HEK293 (cell line): ENCODE measurements at regions not wholly inside any gene's neighbourhood (a gene's known extent, or its start where the extent isn't known, plus 50 kb on each side); places are given as distances from the start of the nearest gene placed in this dataset.

ENCODE experiments used
- CTCF ChIA-PET: fragments of 350-600 bp; formaldehyde crosslinking; extraction: SDS; loops from one replicate; lab custom pipeline; 2021; ENCODE audit warnings: antibody characterized with exemption; lab: Yijun Ruan, JAX
- POLR2A ChIA-PET: fragments of 300-600 bp; formaldehyde crosslinking; extraction: SDS; loops from one replicate; lab custom pipeline; 2020; ENCODE audit warnings: antibody characterized with exemption, inconsistent platforms; lab: Yijun Ruan, JAX
- H3K27ac ChIP-seq: fragments of 200-500 bp; sonication (Bioruptor generic); 2 replicates; pipeline ENCODE4 v1.5.1; 2014; ENCODE audit warnings: low read depth, low read length, control low read depth, inconsistent platforms; ENCODE audit errors: extremely low read depth
- H3K36me3 ChIP-seq, 2 experiments: fragments of 200-500 bp in 1 of 2; sonication (Bioruptor generic) in 1 of 2; 1 replicate in 1 of 2; 2 replicates in 1 of 2; pipeline ENCODE4 v1.5.1; 2014 to 2017; ENCODE audit warnings: inconsistent platforms in 2 of 2, low read length in 2 of 2; ENCODE audit not compliant: control insufficient read depth in 2 of 2, insufficient read depth in 1 of 2
- H3K4me1 ChIP-seq: fragments of 200-500 bp; sonication (Bioruptor generic); 2 replicates; pipeline ENCODE4 v1.5.1; 2014; ENCODE audit warnings: mild to moderate bottlenecking, low read length, inconsistent platforms; ENCODE audit not compliant: control insufficient read depth, insufficient read depth
- H3K4me3 ChIP-seq: 2 replicates; pipeline ENCODE4 v1.5.1; 2011; ENCODE audit warnings: low read depth, mild to moderate bottlenecking, control low read depth, low read length, moderate library complexity
- H3K9me3 ChIP-seq: fragments of 200-500 bp; sonication (Bioruptor generic); 2 replicates; pipeline ENCODE4 v1.5.1; 2014; ENCODE audit warnings: low read depth, low read length, inconsistent platforms; ENCODE audit not compliant: control insufficient read depth, insufficient read depth
- KLF16 ChIP-seq: fragments of 450-650 bp; formaldehyde crosslinking; IDR thresholded peaks from 2 replicates; pipeline ENCODE4 v1.5.1; 2017; ENCODE audit warnings: missing biosample characterization, missing genetic modification characterization
- KLF9 ChIP-seq: fragments of 450-650 bp; formaldehyde crosslinking; IDR thresholded peaks from 2 replicates; pipeline ENCODE4 v1.5.1; 2016; ENCODE audit warnings: missing biosample characterization, missing genetic modification characterization, low read depth
- ZBTB1 ChIP-seq: fragments of 450-650 bp; formaldehyde crosslinking; IDR thresholded peaks from 2 replicates; pipeline ENCODE4 v1.5.1; 2016; ENCODE audit warnings: missing biosample characterization, missing genetic modification characterization
- ZBTB21 ChIP-seq: fragments of 450-650 bp; formaldehyde crosslinking; IDR thresholded peaks from 2 replicates; pipeline ENCODE4 v1.5.1; 2017; ENCODE audit warnings: missing biosample characterization, missing genetic modification characterization
- ZNF157 ChIP-seq: fragments of 450-650 bp; formaldehyde crosslinking; IDR thresholded peaks from 2 replicates; pipeline ENCODE4 v1.5.1; 2016; ENCODE audit warnings: missing biosample characterization, missing genetic modification characterization
- ZNF324 ChIP-seq: fragments of 450-650 bp; formaldehyde crosslinking; IDR thresholded peaks from 2 replicates; pipeline ENCODE4 v1.5.1; 2016; ENCODE audit warnings: missing biosample characterization, missing genetic modification characterization
- ZNF335 ChIP-seq: fragments of 450-650 bp; formaldehyde crosslinking; conservative IDR thresholded peaks from 2 replicates; pipeline ENCODE4 v1.5.1; 2016; ENCODE audit warnings: missing biosample characterization, missing genetic modification characterization
- ZNF366 ChIP-seq: fragments of 450-650 bp; formaldehyde crosslinking; conservative IDR thresholded peaks from 2 replicates; pipeline ENCODE4 v1.5.1; 2016; ENCODE audit warnings: missing biosample characterization, missing genetic modification characterization
- ZNF416 ChIP-seq: fragments of 450-650 bp; formaldehyde crosslinking; IDR thresholded peaks from 2 replicates; pipeline ENCODE4 v1.5.1; 2016; ENCODE audit warnings: missing biosample characterization, missing genetic modification characterization
- ZNF433 ChIP-seq: fragments of 450-650 bp; formaldehyde crosslinking; IDR thresholded peaks from 2 replicates; pipeline ENCODE4 v1.5.1; 2016; ENCODE audit warnings: missing biosample characterization, missing genetic modification characterization, low read depth
- ZNF510 ChIP-seq: fragments of 450-650 bp; formaldehyde crosslinking; IDR thresholded peaks from 2 replicates; pipeline ENCODE4 v1.5.1; 2018; ENCODE audit warnings: mild to moderate bottlenecking, missing genetic modification characterization, missing biosample characterization; ENCODE audit not compliant: insufficient replicate concordance
- ZNF558 ChIP-seq: fragments of 450-650 bp; formaldehyde crosslinking; IDR thresholded peaks from 2 replicates; pipeline ENCODE4 v1.5.1; 2016; ENCODE audit warnings: missing biosample characterization, missing genetic modification characterization
- TF ChIP-seq, protein P1 (sequence below): fragments of 450-650 bp; formaldehyde crosslinking; IDR thresholded peaks from 2 replicates; pipeline ENCODE4 v1.5.1; 2016; ENCODE audit warnings: missing biosample characterization, missing genetic modification characterization, low read depth
- TF ChIP-seq, protein P2 (sequence below): fragments of 450-650 bp; formaldehyde crosslinking; IDR thresholded peaks from 2 replicates; pipeline ENCODE4 v1.5.1; 2016; ENCODE audit warnings: missing biosample characterization, missing genetic modification characterization
- TF ChIP-seq, protein P3 (sequence below): fragments of 450-650 bp; formaldehyde crosslinking; conservative IDR thresholded peaks from 2 replicates; pipeline ENCODE4 v1.5.1; 2016; ENCODE audit warnings: low read depth, missing biosample characterization, missing genetic modification characterization
- TF ChIP-seq, protein P4 (sequence below): fragments of 450-650 bp; formaldehyde crosslinking; IDR thresholded peaks from 2 replicates; pipeline ENCODE4 v1.5.1; 2017; ENCODE audit warnings: missing biosample characterization, missing genetic modification characterization
- TF ChIP-seq, protein P5 (sequence below): fragments of 450-650 bp; formaldehyde crosslinking; IDR thresholded peaks from 2 replicates; pipeline ENCODE4 v1.5.1; 2017; ENCODE audit warnings: missing biosample characterization, missing genetic modification characterization
- TF ChIP-seq, protein P6 (sequence below): IDR thresholded peaks from 2 replicates; pipeline ENCODE4 v1.6.1; 2011; ENCODE audit warnings: mild to moderate bottlenecking, low read depth, low read length, borderline replicate concordance
- TF ChIP-seq, protein P7 (sequence below): fragments of 450-650 bp; formaldehyde crosslinking; IDR thresholded peaks from 2 replicates; pipeline ENCODE4 v1.5.1; 2016; ENCODE audit warnings: missing biosample characterization, missing genetic modification characterization

DNA sequence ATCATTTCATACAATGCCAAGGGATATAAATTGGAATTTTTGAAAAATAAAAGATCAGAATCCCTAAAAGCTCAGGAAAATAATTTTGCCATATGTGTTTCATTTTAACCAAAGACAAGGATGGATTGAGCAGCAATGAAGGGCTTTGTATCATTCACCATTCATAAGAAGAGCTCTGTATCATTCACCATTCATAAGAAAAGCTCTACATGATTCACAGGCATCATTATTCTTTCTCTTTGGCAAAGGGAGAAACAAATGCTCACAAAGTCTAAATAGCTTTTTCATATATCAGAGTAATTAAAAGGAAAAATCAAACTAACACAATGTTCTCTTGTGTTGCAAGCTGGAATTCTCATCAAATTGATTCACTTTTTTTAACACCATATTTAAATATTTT lies 169.1 kb upstream of the MC4R start:
- CTCF ChIA-PET = no interaction called here
- H3K4me1 ChIP-seq = no peaks in the 10 kb centered on the region
- no peaks in the 10 kb centered on the region for H3K36me3 ChIP-seq
- TF ChIP-seq ZBTB1 (tag by site-specific recombination) (no peak), ZNF157 (tag by site-specific recombination) (no peak), ZBTB21 (tag by site-specific recombination) (no peak), ZNF416 (tag by site-specific recombination) (no peak), ZNF335 (tag by site-specific recombination) (no peak)
- TF ChIP-seq, protein P1, sequence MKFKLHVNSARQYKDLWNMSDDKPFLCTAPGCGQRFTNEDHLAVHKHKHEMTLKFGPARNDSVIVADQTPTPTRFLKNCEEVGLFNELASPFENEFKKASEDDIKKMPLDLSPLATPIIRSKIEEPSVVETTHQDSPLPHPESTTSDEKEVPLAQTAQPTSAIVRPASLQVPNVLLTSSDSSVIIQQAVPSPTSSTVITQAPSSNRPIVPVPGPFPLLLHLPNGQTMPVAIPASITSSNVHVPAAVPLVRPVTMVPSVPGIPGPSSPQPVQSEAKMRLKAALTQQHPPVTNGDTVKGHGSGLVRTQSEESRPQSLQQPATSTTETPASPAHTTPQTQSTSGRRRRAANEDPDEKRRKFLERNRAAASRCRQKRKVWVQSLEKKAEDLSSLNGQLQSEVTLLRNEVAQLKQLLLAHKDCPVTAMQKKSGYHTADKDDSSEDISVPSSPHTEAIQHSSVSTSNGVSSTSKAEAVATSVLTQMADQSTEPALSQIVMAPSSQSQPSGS = no peak
- TF ChIP-seq, protein P2, sequence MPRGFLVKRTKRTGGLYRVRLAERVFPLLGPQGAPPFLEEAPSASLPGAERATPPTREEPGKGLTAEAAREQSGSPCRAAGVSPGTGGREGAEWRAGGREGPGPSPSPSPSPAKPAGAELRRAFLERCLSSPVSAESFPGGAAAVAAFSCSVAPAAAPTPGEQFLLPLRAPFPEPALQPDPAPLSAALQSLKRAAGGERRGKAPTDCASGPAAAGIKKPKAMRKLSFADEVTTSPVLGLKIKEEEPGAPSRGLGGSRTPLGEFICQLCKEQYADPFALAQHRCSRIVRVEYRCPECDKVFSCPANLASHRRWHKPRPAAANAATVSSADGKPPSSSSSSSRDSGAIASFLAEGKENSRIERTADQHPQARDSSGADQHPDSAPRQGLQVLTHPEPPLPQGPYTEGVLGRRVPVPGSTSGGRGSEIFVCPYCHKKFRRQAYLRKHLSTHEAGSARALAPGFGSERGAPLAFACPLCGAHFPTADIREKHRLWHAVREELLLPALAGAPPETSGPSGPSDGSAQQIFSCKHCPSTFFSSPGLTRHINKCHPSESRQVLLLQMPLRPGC (tag by site-specific recombination) = no peak
- TF ChIP-seq, protein P3, sequence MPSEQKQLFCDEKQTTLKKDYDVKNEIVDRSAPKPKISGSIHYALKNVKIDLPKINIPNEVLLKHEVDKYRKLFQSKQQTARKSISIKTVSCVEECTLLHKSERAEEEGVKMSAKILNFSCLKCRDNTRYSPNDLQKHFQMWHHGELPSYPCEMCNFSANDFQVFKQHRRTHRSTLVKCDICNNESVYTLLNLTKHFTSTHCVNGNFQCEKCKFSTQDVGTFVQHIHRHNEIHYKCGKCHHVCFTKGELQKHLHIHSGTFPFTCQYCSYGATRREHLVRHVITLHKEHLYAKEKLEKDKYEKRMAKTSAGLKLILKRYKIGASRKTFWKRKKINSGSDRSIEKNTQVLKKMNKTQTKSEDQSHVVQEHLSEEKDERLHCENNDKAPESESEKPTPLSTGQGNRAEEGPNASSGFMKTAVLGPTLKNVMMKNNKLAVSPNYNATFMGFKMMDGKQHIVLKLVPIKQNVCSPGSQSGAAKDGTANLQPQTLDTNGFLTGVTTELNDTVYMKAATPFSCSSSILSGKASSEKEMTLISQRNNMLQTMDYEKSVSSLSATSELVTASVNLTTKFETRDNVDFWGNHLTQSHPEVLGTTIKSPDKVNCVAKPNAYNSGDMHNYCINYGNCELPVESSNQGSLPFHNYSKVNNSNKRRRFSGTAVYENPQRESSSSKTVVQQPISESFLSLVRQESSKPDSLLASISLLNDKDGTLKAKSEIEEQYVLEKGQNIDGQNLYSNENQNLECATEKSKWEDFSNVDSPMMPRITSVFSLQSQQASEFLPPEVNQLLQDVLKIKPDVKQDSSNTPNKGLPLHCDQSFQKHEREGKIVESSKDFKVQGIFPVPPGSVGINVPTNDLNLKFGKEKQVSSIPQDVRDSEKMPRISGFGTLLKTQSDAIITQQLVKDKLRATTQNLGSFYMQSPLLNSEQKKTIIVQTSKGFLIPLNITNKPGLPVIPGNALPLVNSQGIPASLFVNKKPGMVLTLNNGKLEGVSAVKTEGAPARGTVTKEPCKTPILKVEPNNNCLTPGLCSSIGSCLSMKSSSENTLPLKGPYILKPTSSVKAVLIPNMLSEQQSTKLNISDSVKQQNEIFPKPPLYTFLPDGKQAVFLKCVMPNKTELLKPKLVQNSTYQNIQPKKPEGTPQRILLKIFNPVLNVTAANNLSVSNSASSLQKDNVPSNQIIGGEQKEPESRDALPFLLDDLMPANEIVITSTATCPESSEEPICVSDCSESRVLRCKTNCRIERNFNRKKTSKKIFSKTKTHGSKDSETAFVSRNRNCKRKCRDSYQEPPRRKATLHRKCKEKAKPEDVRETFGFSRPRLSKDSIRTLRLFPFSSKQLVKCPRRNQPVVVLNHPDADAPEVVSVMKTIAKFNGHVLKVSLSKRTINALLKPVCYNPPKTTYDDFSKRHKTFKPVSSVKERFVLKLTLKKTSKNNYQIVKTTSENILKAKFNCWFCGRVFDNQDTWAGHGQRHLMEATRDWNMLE = no peak
- TF ChIP-seq, protein P4, sequence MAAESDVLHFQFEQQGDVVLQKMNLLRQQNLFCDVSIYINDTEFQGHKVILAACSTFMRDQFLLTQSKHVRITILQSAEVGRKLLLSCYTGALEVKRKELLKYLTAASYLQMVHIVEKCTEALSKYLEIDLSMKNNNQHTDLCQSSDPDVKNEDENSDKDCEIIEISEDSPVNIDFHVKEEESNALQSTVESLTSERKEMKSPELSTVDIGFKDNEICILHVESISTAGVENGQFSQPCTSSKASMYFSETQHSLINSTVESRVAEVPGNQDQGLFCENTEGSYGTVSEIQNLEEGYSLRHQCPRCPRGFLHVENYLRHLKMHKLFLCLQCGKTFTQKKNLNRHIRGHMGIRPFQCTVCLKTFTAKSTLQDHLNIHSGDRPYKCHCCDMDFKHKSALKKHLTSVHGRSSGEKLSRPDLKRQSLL (tag by site-specific recombination) = no peak
- TF ChIP-seq, all 188 proteins: peak for 0
- H3K27ac ChIP-seq = no peak overlapping the region
- H3K9me3 ChIP-seq = no peaks in the 10 kb centered on the region
- no peak overlapping the region for H3K4me3 ChIP-seq
- POLR2A ChIA-PET = no interaction called here

DNA sequence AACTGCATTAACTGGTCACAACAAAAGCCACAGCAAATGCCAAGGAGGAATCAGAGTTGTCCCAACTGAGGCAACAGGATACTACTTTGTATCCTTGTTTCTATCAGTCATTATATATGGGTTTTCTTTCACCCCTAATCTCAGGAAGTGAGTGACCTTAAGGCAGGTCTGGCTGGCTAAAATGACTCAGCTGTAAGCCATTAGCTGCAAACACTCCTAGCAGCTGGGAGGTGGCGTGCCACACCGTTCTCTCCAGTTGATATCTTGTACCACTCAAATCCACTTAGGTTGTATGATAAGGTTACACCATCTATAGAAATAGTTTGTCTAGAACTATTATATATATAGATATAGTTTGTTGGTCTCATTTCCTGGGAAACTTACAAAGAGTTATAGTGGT lies 171.1 kb upstream of the MC4R start:
- H3K4me1 ChIP-seq = no peaks in the 10 kb centered on the region
- H3K27ac ChIP-seq = no peak overlapping the region
- H3K4me3 ChIP-seq = no peak overlapping the region
- CTCF ChIA-PET = no interaction called here
- TF ChIP-seq, protein P5, sequence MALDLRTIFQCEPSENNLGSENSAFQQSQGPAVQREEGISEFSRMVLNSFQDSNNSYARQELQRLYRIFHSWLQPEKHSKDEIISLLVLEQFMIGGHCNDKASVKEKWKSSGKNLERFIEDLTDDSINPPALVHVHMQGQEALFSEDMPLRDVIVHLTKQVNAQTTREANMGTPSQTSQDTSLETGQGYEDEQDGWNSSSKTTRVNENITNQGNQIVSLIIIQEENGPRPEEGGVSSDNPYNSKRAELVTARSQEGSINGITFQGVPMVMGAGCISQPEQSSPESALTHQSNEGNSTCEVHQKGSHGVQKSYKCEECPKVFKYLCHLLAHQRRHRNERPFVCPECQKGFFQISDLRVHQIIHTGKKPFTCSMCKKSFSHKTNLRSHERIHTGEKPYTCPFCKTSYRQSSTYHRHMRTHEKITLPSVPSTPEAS = no peak
- TF ChIP-seq ZNF416 (tag by site-specific recombination) (no peak), ZNF510 (tag by site-specific recombination) (no peak), KLF9 (tag by site-specific recombination) (no peak), ZNF558 (tag by site-specific recombination) (no peak), ZNF324 (tag by site-specific recombination) (no peak), ZNF433 (tag by site-specific recombination) (no peak), KLF16 (tag by site-specific recombination) (no peak), ZNF366 (no peak)
- TF ChIP-seq, protein P6, sequence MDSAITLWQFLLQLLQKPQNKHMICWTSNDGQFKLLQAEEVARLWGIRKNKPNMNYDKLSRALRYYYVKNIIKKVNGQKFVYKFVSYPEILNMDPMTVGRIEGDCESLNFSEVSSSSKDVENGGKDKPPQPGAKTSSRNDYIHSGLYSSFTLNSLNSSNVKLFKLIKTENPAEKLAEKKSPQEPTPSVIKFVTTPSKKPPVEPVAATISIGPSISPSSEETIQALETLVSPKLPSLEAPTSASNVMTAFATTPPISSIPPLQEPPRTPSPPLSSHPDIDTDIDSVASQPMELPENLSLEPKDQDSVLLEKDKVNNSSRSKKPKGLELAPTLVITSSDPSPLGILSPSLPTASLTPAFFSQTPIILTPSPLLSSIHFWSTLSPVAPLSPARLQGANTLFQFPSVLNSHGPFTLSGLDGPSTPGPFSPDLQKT = no peak
- TF ChIP-seq, protein P7, sequence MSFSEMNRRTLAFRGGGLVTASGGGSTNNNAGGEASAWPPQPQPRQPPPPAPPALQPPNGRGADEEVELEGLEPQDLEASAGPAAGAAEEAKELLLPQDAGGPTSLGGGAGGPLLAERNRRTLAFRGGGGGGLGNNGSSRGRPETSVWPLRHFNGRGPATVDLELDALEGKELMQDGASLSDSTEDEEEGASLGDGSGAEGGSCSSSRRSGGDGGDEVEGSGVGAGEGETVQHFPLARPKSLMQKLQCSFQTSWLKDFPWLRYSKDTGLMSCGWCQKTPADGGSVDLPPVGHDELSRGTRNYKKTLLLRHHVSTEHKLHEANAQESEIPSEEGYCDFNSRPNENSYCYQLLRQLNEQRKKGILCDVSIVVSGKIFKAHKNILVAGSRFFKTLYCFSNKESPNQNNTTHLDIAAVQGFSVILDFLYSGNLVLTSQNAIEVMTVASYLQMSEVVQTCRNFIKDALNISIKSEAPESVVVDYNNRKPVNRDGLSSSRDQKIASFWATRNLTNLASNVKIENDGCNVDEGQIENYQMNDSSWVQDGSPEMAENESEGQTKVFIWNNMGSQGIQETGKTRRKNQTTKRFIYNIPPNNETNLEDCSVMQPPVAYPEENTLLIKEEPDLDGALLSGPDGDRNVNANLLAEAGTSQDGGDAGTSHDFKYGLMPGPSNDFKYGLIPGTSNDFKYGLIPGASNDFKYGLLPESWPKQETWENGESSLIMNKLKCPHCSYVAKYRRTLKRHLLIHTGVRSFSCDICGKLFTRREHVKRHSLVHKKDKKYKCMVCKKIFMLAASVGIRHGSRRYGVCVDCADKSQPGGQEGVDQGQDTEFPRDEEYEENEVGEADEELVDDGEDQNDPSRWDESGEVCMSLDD (tag by site-specific recombination) = no peak
- TF ChIP-seq, all 188 proteins: peak for 0
- Histone ChIP-seq H3K9me3 (no peaks in the 10 kb centered on the region), H3K36me3 (no peaks in the 10 kb centered on the region)
- POLR2A ChIA-PET = no interaction called here
